ENCODE measurements at regions not wholly inside any gene's neighbourhood (a gene's known extent, or its start where the extent isn't known, plus 50 kb on each side); places are given as distances from the start of the nearest gene placed in this dataset.
A peak's percentile ranks its signal among the peaks of the same experiment; 100 is the strongest.

DNA sequence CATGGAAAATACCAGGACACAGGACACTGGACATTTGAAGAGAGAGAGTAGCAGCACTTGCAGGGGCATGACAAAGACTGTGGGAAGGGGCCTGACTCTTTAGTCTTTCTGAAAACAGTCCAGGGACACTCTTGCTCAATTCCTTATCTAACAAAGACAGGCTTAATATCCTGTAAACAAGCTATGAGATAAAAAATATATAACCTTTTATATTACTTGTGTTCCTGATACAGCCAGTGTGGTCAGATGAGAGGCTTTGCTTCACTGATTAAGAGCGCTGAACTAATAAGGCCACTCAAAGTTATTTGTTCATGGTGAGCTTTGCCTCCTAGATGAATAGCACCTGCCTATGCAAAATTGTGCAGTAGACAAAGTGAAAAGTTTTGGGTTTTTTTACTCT lies 518.7 kb downstream of the LRRC70 start:
- H3K4me3 Mint-ChIP-seq (ENCODE audit: unreplicated experiment) = no peak overlapping the region
- H3K9me3 Mint-ChIP-seq (ENCODE audit: unreplicated experiment) = peaks cover 15% of the 10 kb centered on the region
- no TSS peak for BruUV-seq (replicated peaks)
- Histone ChIP-seq H3K9me3 (no peaks in the 10 kb centered on the region), H3K36me3 (ENCODE audit: control insufficient read depth, insufficient read depth, low read length) (no peaks in the 10 kb centered on the region), H3K4me1 (peaks cover 20% of the 10 kb centered on the region; the same call in 1 of the 2 replicates), H3K4me3 (ENCODE audit: low read depth, low read length) (no peak overlapping the region), H3K27me3 (replicated peaks; ENCODE audit: control insufficient read depth, insufficient read depth, low read length) (no peaks in the 10 kb centered on the region)
- peak overlapping the region; percentile 50 for H3K27ac Mint-ChIP-seq (ENCODE audit: unreplicated experiment)
- TF ChIP-seq, protein P1, sequence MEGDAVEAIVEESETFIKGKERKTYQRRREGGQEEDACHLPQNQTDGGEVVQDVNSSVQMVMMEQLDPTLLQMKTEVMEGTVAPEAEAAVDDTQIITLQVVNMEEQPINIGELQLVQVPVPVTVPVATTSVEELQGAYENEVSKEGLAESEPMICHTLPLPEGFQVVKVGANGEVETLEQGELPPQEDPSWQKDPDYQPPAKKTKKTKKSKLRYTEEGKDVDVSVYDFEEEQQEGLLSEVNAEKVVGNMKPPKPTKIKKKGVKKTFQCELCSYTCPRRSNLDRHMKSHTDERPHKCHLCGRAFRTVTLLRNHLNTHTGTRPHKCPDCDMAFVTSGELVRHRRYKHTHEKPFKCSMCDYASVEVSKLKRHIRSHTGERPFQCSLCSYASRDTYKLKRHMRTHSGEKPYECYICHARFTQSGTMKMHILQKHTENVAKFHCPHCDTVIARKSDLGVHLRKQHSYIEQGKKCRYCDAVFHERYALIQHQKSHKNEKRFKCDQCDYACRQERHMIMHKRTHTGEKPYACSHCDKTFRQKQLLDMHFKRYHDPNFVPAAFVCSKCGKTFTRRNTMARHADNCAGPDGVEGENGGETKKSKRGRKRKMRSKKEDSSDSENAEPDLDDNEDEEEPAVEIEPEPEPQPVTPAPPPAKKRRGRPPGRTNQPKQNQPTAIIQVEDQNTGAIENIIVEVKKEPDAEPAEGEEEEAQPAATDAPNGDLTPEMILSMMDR (IDR thresholded peaks at IDR 0.05; ENCODE audit: insufficient read depth in 1 of 2, low read depth in 1 of 2, low read length in 1 of 2, severe bottlenecking in 1 of 2, unreplicated experiment in 1 of 2) = no peak
- DNase-seq = peak in 1 of 2 experiments; percentile 9
- intact Hi-C loops (cut with micrococcal nuclease; ENCODE audit: unreplicated experiment) = loop anchor here (1.0 kb wide), 1 partner anchor 42 kb away; no protein-coding TSS in a partner anchor
- CTCF ChIA-PET = no interaction called here
- no peaks in the 10 kb centered on the region for H3K36me3 Mint-ChIP-seq (ENCODE audit: insufficient read depth, unreplicated experiment)
- H3K27me3 Mint-ChIP-seq (ENCODE audit: insufficient read depth, unreplicated experiment) = no peaks in the 10 kb centered on the region
- H3K4me1 Mint-ChIP-seq (ENCODE audit: low read depth, unreplicated experiment) = peaks cover 11% of the 10 kb centered on the region
- POLR2A ChIA-PET = no interaction called here

DNA sequence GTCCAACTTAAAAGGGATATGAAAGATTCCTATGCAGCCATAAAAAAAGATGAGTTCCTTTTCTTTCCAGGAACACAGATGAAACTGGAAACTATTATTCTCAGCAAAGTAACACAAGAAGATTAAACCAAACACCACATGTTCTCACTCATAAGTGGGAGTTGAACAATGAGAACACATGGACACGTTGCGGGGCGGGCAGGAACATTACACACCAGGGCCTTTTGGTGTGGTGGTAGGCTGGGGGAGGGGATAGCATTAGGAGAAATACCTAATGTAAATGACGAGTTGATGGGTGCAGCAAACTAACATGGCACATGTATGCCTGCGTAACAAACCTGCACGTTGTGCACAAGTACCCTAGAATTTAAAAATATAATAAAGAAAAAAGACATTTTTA lies 516.1 kb downstream of the LRRC70 start:
- Histone ChIP-seq H3K4me1 (peaks cover 12% of the 10 kb centered on the region; the same call in 1 of the 2 replicates), H3K4me3 (ENCODE audit: low read depth, low read length) (no peak overlapping the region), H3K27me3 (replicated peaks; ENCODE audit: control insufficient read depth, insufficient read depth, low read length) (no peaks in the 10 kb centered on the region), H3K36me3 (ENCODE audit: control insufficient read depth, insufficient read depth, low read length) (no peaks in the 10 kb centered on the region), H3K9me3 (no peaks in the 10 kb centered on the region)
- H3K4me1 Mint-ChIP-seq (ENCODE audit: low read depth, unreplicated experiment) = peaks cover 11% of the 10 kb centered on the region
- H3K4me3 Mint-ChIP-seq (ENCODE audit: unreplicated experiment) = no peak overlapping the region
- intact Hi-C loops (cut with micrococcal nuclease; ENCODE audit: unreplicated experiment) = no loop called here
- BruUV-seq (replicated peaks) = no TSS peak
- DNase-seq = no peak
- no peak overlapping the region for H3K27ac Mint-ChIP-seq (ENCODE audit: unreplicated experiment)
- POLR2A ChIA-PET = no interaction called here
- H3K9me3 Mint-ChIP-seq (ENCODE audit: unreplicated experiment) = peaks cover 27% of the 10 kb centered on the region
- H3K27me3 Mint-ChIP-seq (ENCODE audit: insufficient read depth, unreplicated experiment) = no peaks in the 10 kb centered on the region
- CTCF ChIA-PET = no interaction called here
- H3K36me3 Mint-ChIP-seq (ENCODE audit: insufficient read depth, unreplicated experiment) = no peaks in the 10 kb centered on the region
- TF ChIP-seq, protein P1 (IDR thresholded peaks at IDR 0.05; ENCODE audit: insufficient read depth in 1 of 2, low read depth in 1 of 2, low read length in 1 of 2, severe bottlenecking in 1 of 2, unreplicated experiment in 1 of 2) = no peak

DNA sequence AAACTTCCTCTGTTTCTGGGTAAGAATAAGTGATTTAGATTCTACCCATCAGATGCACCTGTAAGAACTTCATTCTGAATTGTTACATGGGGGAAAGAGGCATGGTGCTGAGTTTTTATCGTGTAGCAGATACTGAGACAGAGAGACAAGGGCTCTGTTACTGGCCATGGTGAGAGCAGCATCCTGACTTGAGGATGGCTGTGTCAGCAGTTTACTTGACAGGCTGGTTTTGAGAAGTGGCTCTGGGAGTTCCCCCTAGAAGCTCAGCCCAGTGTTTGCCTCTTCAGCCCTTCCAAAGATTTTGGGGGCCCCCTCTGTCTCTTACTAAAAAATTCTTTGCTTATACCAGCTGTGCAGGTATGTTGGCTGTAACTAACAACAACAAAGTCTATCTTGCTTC lies 510.5 kb downstream of the LRRC70 start:
- POLR2A ChIA-PET = no interaction called here
- H3K27me3 ChIP-seq (replicated peaks; ENCODE audit: control insufficient read depth, insufficient read depth, low read length) = no peaks in the 10 kb centered on the region
- Mint-ChIP-seq H3K4me1 (ENCODE audit: low read depth, unreplicated experiment) (peaks cover 21% of the 10 kb centered on the region), H3K36me3 (ENCODE audit: insufficient read depth, unreplicated experiment) (no peaks in the 10 kb centered on the region), H3K9me3 (ENCODE audit: unreplicated experiment) (peaks cover 49% of the 10 kb centered on the region), H3K27ac (ENCODE audit: unreplicated experiment) (no peak overlapping the region), H3K27me3 (ENCODE audit: insufficient read depth, unreplicated experiment) (no peaks in the 10 kb centered on the region), H3K4me3 (ENCODE audit: unreplicated experiment) (no peak overlapping the region)
- no peak overlapping the region for H3K4me3 ChIP-seq (ENCODE audit: low read depth, low read length)
- no peak for DNase-seq
- peaks cover 22% of the 10 kb centered on the region for H3K4me1 ChIP-seq
- BruUV-seq (replicated peaks) = no TSS peak
- H3K9me3 ChIP-seq = peaks cover 4% of the 10 kb centered on the region; the same call in 1 of the 2 replicates
- intact Hi-C loops (cut with micrococcal nuclease; ENCODE audit: unreplicated experiment) = no loop called here
- no peaks in the 10 kb centered on the region for H3K36me3 ChIP-seq (ENCODE audit: control insufficient read depth, insufficient read depth, low read length)
- TF ChIP-seq, protein P1 (IDR thresholded peaks at IDR 0.05; ENCODE audit: insufficient read depth in 1 of 2, low read depth in 1 of 2, low read length in 1 of 2, severe bottlenecking in 1 of 2, unreplicated experiment in 1 of 2) = no peak
- CTCF ChIA-PET = no interaction called here
